ENCODE measurements at regions not wholly inside any gene's neighbourhood (a gene's known extent, or its start where the extent isn't known, plus 50 kb on each side); places are given as distances from the start of the nearest gene placed in this dataset.
A peak's percentile ranks its signal among the peaks of the same experiment; 100 is the strongest.

DNA sequence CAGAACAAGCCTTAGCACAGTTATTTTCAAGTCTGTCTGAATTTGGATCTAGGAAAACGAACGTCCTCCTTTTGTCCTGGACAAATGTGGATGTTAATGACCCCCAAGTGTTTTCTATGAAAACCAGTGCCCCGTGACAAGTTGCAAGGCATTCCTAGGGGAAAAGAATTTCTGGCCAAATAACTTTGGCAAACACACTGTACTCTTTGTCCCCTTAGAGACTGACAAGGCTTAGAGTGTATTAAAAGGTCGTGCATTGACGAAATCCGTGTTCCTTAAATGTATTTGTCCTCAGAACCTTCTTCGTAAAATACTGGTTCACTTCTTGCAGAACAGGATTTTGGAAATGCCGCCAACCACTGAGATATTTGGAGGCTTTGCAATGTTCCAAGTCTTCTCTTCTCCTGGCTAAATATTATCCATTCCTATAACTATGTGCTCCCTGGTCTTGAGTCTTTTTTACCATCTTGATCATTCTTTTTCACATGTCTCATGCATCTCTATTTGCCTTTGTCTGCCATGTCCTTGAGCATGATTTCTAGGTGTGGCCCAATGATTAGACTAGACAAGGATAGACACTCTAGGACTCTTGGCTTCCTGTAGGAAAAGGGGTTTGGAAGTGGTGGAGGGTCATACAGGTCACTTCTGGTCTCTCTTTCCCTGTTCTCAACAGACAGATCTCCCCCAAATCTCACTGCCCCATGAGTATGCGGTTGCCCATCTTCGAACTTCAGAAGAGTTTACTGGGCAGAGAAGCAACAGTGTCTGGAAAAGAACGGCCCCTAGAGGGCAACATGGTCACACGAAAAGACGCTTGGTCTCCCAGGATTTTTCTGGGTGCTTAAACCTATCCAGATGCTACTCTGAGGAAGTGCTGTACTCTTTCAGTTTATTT is 117.5 kb downstream of the EDEM1 start:
- H3K9me3 ChIP-seq: no peaks in the 10 kb centered on the region
- H3K27me3 ChIP-seq: no peaks in the 10 kb centered on the region
- H3K36me3 ChIP-seq: no peaks in the 10 kb centered on the region
- no peak for TF ChIP-seq POLR2A (IDR thresholded peaks at IDR 0.05)
- TF ChIP-seq, protein P1, sequence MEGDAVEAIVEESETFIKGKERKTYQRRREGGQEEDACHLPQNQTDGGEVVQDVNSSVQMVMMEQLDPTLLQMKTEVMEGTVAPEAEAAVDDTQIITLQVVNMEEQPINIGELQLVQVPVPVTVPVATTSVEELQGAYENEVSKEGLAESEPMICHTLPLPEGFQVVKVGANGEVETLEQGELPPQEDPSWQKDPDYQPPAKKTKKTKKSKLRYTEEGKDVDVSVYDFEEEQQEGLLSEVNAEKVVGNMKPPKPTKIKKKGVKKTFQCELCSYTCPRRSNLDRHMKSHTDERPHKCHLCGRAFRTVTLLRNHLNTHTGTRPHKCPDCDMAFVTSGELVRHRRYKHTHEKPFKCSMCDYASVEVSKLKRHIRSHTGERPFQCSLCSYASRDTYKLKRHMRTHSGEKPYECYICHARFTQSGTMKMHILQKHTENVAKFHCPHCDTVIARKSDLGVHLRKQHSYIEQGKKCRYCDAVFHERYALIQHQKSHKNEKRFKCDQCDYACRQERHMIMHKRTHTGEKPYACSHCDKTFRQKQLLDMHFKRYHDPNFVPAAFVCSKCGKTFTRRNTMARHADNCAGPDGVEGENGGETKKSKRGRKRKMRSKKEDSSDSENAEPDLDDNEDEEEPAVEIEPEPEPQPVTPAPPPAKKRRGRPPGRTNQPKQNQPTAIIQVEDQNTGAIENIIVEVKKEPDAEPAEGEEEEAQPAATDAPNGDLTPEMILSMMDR (IDR thresholded peaks at IDR 0.05): peak; percentile 12 to 50 (median 36)
- no peak for TF ChIP-seq POLR2AphosphoS5 (IDR thresholded peaks at IDR 0.05)
- no peak for TF ChIP-seq EP300 (IDR thresholded peaks at IDR 0.05)
- DNase-seq: no peak
- 31 to 41% methylated on average over 13 of the region's 13 CpGs for WGBS, 2 donors
- ATAC-seq (ENCODE audit: low FRiP score in 2 of 2): peak in 1 of 2 donors; percentile 71
- no peaks in the 10 kb centered on the region for H3K4me1 ChIP-seq
- no peak overlapping the region for H3K4me3 ChIP-seq
- H3K27ac ChIP-seq: no peak overlapping the region

DNA sequence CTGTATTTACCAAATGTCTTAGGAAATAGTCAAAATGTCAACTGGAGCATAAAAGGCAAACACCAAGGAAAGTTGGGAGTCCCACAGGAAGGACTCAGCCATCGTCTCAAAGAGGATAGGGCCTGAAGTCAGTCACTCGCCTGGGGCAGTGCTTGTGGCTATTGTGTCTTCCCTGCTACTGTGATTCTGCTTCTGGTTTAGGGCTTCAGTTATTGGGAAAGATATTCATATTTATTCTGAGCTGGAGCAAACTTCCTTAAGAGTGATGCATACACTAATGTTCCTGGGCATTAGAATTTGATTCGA is 118.1 kb downstream of the EDEM1 start:
- H3K4me3 ChIP-seq: no peak overlapping the region
- H3K27me3 ChIP-seq: no peaks in the 10 kb centered on the region
- no peaks in the 10 kb centered on the region for H3K4me1 ChIP-seq
- H3K36me3 ChIP-seq: no peaks in the 10 kb centered on the region
- ATAC-seq (ENCODE audit: low FRiP score in 2 of 2) (no peak), DNase-seq (no peak)
- no peak overlapping the region for H3K27ac ChIP-seq
- no peaks in the 10 kb centered on the region for H3K9me3 ChIP-seq
- 69 to 78% methylated on average over 3 of the region's 3 CpGs for WGBS, 2 donors
- TF ChIP-seq, protein P1 (IDR thresholded peaks at IDR 0.05): no peak

DNA sequence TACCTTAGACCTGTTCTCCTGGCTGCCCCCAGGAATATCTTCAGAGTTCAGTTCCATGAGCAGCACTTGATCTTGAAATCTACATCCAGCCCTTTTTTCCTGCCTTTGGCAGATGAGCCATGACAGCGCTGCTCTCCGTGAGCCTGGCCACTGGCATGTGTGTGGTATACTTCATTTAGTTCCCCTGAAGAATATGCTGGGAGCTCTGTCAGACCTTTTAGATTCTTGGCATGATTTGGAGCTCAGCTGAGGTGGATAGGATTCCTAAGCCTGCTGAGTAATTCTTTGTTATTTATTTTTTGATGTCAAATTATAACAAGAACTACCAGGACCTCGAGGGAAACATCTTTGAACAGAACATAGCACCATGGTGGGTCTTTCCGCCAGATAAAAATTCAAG is 121.7 kb downstream of the EDEM1 start:
- Histone ChIP-seq H3K27ac (no peak overlapping the region), H3K4me1 (no peaks in the 10 kb centered on the region), H3K9me3 (no peaks in the 10 kb centered on the region), H3K27me3 (no peaks in the 10 kb centered on the region), H3K4me3 (no peak overlapping the region), H3K36me3 (no peaks in the 10 kb centered on the region)
- 80 to 86% methylated on average over 4 of the region's 4 CpGs for WGBS, 2 donors
- DNase-seq (no peak), ATAC-seq (ENCODE audit: low FRiP score in 2 of 2) (no peak)
- no peak for TF ChIP-seq POLR2A (IDR thresholded peaks at IDR 0.05)
- TF ChIP-seq EP300 (IDR thresholded peaks at IDR 0.05): no peak
- TF ChIP-seq, protein P1 (IDR thresholded peaks at IDR 0.05): no peak
- no peak for TF ChIP-seq POLR2AphosphoS5 (IDR thresholded peaks at IDR 0.05)

DNA sequence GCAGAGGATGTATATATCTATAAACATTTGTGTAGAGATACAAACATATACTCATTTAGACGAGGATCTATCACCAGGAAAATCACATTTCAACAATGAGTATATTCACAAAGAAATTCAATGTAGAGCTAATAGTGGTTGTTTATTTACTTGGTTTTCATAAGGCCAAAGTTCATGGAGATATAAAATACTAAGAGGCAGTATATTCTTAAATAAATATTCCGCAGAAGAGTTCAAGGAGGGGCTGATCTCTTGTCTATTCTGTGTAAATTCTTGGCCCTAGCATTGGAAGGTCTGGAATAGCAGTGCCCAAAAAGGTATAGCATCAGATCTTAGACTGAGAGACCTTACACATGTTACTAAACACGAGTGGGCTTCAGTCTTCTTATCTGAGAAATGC is 122.1 kb downstream of the EDEM1 start:
- no peak overlapping the region for H3K4me3 ChIP-seq
- TF ChIP-seq POLR2A (IDR thresholded peaks at IDR 0.05) (no peak), EP300 (IDR thresholded peaks at IDR 0.05) (no peak), POLR2AphosphoS5 (IDR thresholded peaks at IDR 0.05) (no peak)
- TF ChIP-seq, protein P1 (IDR thresholded peaks at IDR 0.05): no peak
- no peak for ATAC-seq (ENCODE audit: low FRiP score in 2 of 2)
- no peaks in the 10 kb centered on the region for H3K27me3 ChIP-seq
- no peak overlapping the region for H3K27ac ChIP-seq
- H3K36me3 ChIP-seq: no peaks in the 10 kb centered on the region
- no peak for DNase-seq
- 50 to 59% methylated on average over 3 of the region's 3 CpGs for WGBS, 2 donors
- no peaks in the 10 kb centered on the region for H3K4me1 ChIP-seq
- H3K9me3 ChIP-seq: no peaks in the 10 kb centered on the region

DNA sequence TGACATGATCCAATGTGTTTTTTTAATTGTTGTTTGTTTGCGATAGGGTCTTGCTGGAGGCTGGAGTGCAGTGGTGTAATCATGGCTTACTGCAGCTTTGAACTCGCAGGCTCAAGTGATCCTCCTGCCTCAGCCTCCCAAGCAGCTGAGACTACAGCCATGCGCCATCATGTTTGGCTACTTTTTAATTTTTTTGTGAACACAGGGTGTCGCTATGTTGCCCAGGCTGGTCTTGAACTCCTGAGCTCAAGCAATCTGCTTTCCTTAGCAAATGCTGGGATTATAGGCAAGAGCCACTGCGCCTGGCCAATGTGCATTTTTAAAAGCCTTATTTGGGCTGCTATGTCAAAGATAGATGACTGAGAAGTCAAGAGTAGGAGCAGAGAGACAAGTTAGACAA is 123.0 kb downstream of the EDEM1 start:
- no peaks in the 10 kb centered on the region for H3K4me1 ChIP-seq
- H3K27ac ChIP-seq: no peak overlapping the region
- TF ChIP-seq POLR2A (IDR thresholded peaks at IDR 0.05): no peak
- no peak for TF ChIP-seq EP300 (IDR thresholded peaks at IDR 0.05)
- TF ChIP-seq, protein P1 (IDR thresholded peaks at IDR 0.05): no peak
- no peak for TF ChIP-seq POLR2AphosphoS5 (IDR thresholded peaks at IDR 0.05)
- no peak for DNase-seq
- no peaks in the 10 kb centered on the region for H3K9me3 ChIP-seq
- H3K4me3 ChIP-seq: no peak overlapping the region
- ATAC-seq (ENCODE audit: low FRiP score in 2 of 2): no peak
- H3K36me3 ChIP-seq: no peaks in the 10 kb centered on the region
- WGBS, 2 donors: 92 to 97% methylated on average over 5 of the region's 5 CpGs
- H3K27me3 ChIP-seq: no peaks in the 10 kb centered on the region
